ENCODE measurements at regions not wholly inside any gene's neighbourhood (a gene's known extent, or its start where the extent isn't known, plus 50 kb on each side); places are given as distances from the start of the nearest gene placed in this dataset.

- intact Hi-C loops (cut with micrococcal nuclease; ENCODE audit: unreplicated experiment) = no loop called here
- no peaks in the 10 kb centered on the region for H3K79me2 ChIP-seq (ENCODE audit: control insufficient read depth, insufficient read depth, low read length)
- TF ChIP-seq NKRF (conservative IDR thresholded peaks at IDR 0.05) (no peak), ZNF687 (IDR thresholded peaks at IDR 0.05) (no peak), E2F4 (IDR thresholded peaks at IDR 0.05; ENCODE audit: low read depth, low read length) (no peak), CHD2 (IDR thresholded peaks at IDR 0.05; ENCODE audit: borderline replicate concordance, low read depth, low read length) (no peak), CHD1 (IDR thresholded peaks at IDR 0.05; ENCODE audit: low read depth, low read length) (no peak), PRDM15 (CRISPR knock-in tag; IDR thresholded peaks at IDR 0.05) (no peak)
- in situ Hi-C loops (cut with MboI) = no loop called here
- no peak overlapping the region for H2AFZ ChIP-seq (ENCODE audit: control insufficient read depth, low read depth, low read length)
- ChIA-PET POLR2A (no interaction called here), CTCF (interaction anchor here (1.1 kb wide), 1 partner anchor 30 kb away, joined by 3 read pairs; no protein-coding TSS in a partner anchor), SMC1A (ENCODE audit: uncharacterized antibody, unreplicated experiment) (no interaction called here), RAD21 (ENCODE audit: unreplicated experiment) (no interaction called here)
- no peak overlapping the region for H3K27ac ChIP-seq (ENCODE audit: control insufficient read depth, insufficient read depth)
- WGBS (ENCODE audit: insufficient coverage, insufficient replicate concordance, low lambda C conversion rate, missing lambda C conversion rate) = 31% methylated on average over 5 of the region's 5 CpGs
- no peak overlapping the region for H3K4me2 ChIP-seq (ENCODE audit: control insufficient read depth, insufficient read depth)
- no peak overlapping the region for H3K4me3 ChIP-seq
- no peaks in the 10 kb centered on the region for H4K20me1 ChIP-seq (ENCODE audit: control insufficient read depth, insufficient read depth)
- FAIRE-seq (no peak), ATAC-seq (no peak), DNase-seq (ENCODE audit: low read depth, low spot score) (no peak)
- BruUV-seq (replicated peaks) = no TSS peak
- no peaks in the 10 kb centered on the region for H3K36me3 ChIP-seq (ENCODE audit: control insufficient read depth in 2 of 2, insufficient read depth in 2 of 2, low read length in 1 of 2)
- no peak overlapping the region for H3K9ac ChIP-seq (ENCODE audit: control insufficient read depth, insufficient read depth, low read length)
- H3K27me3 ChIP-seq (replicated peaks in 1 of 2; ENCODE audit: control insufficient read depth in 2 of 2, insufficient read depth in 2 of 2, low read length in 1 of 2) = no peaks in the 10 kb centered on the region
- H3K9me3 ChIP-seq (replicated peaks; ENCODE audit: control insufficient read depth, insufficient read depth, low read length) = no peaks in the 10 kb centered on the region
- no peaks in the 10 kb centered on the region for H3K4me1 ChIP-seq (ENCODE audit: control insufficient read depth, insufficient read depth, low read length)
These were observed 1982.1 kb upstream of the ADGRL3 start for GRCh38 chr4:59217910-59218631.

All from GM12878 (cell line).